ENCODE measurements at regions not wholly inside any gene's neighbourhood (a gene's known extent, or its start where the extent isn't known, plus 50 kb on each side); places are given as distances from the start of the nearest gene placed in this dataset.

DNA sequence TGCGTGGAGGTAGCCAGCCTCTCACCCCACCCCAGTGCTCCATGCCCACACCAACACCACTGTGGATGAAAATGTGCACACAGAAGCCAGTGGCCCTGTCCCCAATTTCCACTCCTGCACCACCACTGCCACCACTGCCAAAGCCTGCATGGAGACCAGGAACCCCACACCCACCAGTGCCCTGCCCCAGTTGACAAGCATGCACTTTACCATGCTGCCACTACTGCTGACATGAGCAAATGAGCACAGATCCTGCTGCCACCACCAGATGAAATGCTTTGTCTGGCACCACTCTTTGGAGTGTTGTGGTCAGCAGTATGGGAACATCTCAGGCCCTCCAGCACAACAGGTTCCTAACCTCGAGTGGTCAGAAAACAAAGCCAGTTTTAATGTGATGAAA lies 104.1 kb downstream of the ATXN7L3B start:
- DNase-seq (ENCODE audit: low read depth, low spot score): no peak
- in situ Hi-C loops (cut with HindIII; ENCODE audit: low sequenced_read_pairs): no loop called here
- H3K4me3 ChIP-seq (ENCODE audit: low read depth, low read length): no peak overlapping the region
- TF ChIP-seq CTCF (IDR thresholded peaks at IDR 0.05; ENCODE audit: low read depth, low read length): no peak

DNA sequence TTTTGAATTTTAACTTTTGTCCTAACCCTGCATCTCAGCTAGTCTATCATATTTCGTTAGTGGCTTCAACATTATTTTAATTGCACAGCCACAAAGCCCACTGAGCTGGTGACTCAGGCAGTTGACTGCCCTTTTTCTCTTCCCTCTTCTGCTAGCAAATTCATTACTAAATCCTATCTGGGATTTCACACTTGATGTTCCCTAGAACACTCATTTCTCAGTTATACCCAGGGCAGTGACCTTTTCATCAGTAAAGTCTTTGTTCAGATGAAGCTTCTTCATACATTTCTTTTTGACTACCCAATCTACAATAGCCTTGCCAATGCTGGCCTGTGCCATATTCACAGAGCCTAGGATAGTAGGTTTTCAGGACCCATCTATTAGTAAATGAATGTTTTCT lies 107.0 kb downstream of the ATXN7L3B start:
- no peak overlapping the region for H3K4me3 ChIP-seq (ENCODE audit: low read depth, low read length)
- in situ Hi-C loops (cut with HindIII; ENCODE audit: low sequenced_read_pairs): no loop called here
- no peak for TF ChIP-seq CTCF (IDR thresholded peaks at IDR 0.05; ENCODE audit: low read depth, low read length)
- DNase-seq (ENCODE audit: low read depth, low spot score): no peak

- no peak overlapping the region for H3K4me3 ChIP-seq (ENCODE audit: low read depth, low read length)
- TF ChIP-seq CTCF (IDR thresholded peaks at IDR 0.05; ENCODE audit: low read depth, low read length): no peak
- DNase-seq (ENCODE audit: low read depth, low spot score): peak; percentile 10
- in situ Hi-C loops (cut with HindIII; ENCODE audit: low sequenced_read_pairs): no loop called here
Measured at GRCh38 chr12:74646831-74647230, 109.2 kb downstream of the ATXN7L3B start.

GRCh38 chr12:74647256-74647655 lies 109.6 kb downstream of the ATXN7L3B start:
- in situ Hi-C loops (cut with HindIII; ENCODE audit: low sequenced_read_pairs): no loop called here
- no peak for DNase-seq (ENCODE audit: low read depth, low spot score)
- TF ChIP-seq CTCF (IDR thresholded peaks at IDR 0.05; ENCODE audit: low read depth, low read length): no peak
- no peak overlapping the region for H3K4me3 ChIP-seq (ENCODE audit: low read depth, low read length)

GRCh38 chr12:74656251-74656650 lies 118.6 kb downstream of the ATXN7L3B start:
- in situ Hi-C loops (cut with HindIII; ENCODE audit: low sequenced_read_pairs): no loop called here
- DNase-seq (ENCODE audit: low read depth, low spot score): no peak
- H3K4me3 ChIP-seq (ENCODE audit: low read depth, low read length): no peak overlapping the region
- TF ChIP-seq CTCF (IDR thresholded peaks at IDR 0.05; ENCODE audit: low read depth, low read length): no peak

DNA sequence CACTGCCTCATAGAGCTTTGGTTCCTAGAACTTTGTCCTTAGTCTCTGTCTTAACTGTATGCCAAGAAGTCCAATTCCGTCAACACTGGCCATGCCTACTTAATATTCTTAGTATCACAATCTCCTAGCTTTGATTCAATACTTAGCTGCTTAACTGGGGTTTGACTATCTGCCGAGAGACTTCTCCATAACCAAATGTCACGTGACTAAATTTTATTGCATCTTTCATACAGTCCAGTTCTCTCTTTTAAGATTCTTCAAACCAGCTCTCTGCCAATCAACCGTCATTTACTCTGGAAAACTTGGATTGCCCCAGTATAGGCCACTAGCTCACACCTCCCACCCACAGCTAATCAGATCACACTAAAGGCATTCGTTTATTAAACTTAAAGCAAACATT lies 122.8 kb downstream of the ATXN7L3B start:
- no peak for TF ChIP-seq CTCF (IDR thresholded peaks at IDR 0.05; ENCODE audit: low read depth, low read length)
- DNase-seq (ENCODE audit: low read depth, low spot score): no peak
- in situ Hi-C loops (cut with HindIII; ENCODE audit: low sequenced_read_pairs): no loop called here
- no peak overlapping the region for H3K4me3 ChIP-seq (ENCODE audit: low read depth, low read length)

DNA sequence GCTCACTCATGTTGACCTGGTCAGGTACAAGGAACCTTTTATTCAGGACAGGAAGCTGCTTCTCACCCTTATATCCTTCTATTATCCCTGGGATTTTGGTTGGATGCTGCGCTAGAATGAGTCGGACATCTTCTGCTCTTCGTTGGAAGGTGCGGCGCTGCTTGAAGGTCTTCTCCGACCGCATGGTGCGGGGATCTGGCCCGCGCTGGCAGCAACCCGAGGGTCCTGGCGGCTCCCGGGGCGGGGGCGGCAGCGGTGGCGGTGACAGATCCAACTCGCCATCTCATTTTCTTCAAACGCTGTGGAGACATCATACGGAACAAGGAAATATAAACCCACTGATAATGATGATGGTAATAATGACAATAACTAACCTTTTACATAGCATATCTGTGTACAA lies 126.3 kb downstream of the ATXN7L3B start:
- no peak overlapping the region for H3K4me3 ChIP-seq (ENCODE audit: low read depth, low read length)
- in situ Hi-C loops (cut with HindIII; ENCODE audit: low sequenced_read_pairs): no loop called here
- no peak for TF ChIP-seq CTCF (IDR thresholded peaks at IDR 0.05; ENCODE audit: low read depth, low read length)
- DNase-seq (ENCODE audit: low read depth, low spot score): no peak
